ENCODE measurements at regions not wholly inside any gene's neighbourhood (a gene's known extent, or its start where the extent isn't known, plus 50 kb on each side); places are given as distances from the start of the nearest gene placed in this dataset.

DNA sequence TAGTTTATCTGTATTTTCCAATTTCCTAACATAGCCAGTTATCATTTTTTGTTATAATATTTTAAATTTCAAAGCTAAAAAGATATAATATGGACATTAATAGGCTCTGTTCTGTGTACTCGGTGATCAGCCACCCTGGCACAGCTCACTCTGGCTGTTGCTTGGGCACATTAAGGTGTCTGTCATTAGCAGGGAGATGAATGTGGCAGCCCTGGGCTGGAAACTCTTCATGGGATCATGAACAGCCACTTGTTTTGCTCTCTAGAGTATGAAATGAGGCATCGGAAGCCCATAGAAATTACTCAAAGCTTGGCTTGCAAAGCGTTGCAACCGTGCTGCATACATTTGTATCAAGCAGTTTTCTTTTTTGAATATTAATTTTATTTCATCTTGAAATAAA, 233.2 kb downstream of the DACT1 start:
- Mint-ChIP-seq H3K36me3 (ENCODE audit: low read depth) (no peaks in the 10 kb centered on the region), H3K9me3 (no peaks in the 10 kb centered on the region), H3K27ac (no peak overlapping the region), H3K4me1 (ENCODE audit: low read depth) (peaks cover 20% of the 10 kb centered on the region), H3K27me3 (ENCODE audit: insufficient read depth) (peaks cover 3% of the 10 kb centered on the region; the same call in 1 of the 2 replicates), H3K4me3 (no peak overlapping the region)
- TF ChIP-seq, protein P1, sequence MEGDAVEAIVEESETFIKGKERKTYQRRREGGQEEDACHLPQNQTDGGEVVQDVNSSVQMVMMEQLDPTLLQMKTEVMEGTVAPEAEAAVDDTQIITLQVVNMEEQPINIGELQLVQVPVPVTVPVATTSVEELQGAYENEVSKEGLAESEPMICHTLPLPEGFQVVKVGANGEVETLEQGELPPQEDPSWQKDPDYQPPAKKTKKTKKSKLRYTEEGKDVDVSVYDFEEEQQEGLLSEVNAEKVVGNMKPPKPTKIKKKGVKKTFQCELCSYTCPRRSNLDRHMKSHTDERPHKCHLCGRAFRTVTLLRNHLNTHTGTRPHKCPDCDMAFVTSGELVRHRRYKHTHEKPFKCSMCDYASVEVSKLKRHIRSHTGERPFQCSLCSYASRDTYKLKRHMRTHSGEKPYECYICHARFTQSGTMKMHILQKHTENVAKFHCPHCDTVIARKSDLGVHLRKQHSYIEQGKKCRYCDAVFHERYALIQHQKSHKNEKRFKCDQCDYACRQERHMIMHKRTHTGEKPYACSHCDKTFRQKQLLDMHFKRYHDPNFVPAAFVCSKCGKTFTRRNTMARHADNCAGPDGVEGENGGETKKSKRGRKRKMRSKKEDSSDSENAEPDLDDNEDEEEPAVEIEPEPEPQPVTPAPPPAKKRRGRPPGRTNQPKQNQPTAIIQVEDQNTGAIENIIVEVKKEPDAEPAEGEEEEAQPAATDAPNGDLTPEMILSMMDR (IDR thresholded peaks at IDR 0.05) = no peak
- DNase-seq = no peak

DNA sequence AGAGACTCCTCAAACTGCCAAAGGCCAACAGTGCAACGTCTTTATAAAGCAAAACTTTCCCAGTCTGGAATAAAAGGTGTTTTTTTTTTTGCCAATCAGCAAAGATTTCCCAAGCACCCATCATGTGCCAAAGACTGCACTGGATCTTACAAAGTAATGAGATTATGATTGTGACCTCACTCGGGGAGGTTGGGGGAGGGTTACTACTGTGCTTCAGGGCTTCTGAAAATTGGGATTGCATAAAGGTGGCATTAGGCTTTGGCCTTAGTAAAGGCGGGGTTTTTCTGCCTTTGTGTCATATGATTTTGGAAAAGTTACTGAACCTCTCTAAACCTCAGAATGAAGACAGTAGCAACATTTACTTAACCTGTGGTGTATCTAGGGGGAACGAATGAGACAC, 233.8 kb downstream of the DACT1 start:
- peaks cover 14% of the 10 kb centered on the region for H3K4me1 Mint-ChIP-seq (ENCODE audit: low read depth)
- no peaks in the 10 kb centered on the region for H3K36me3 Mint-ChIP-seq (ENCODE audit: low read depth)
- DNase-seq = no peak
- no peaks in the 10 kb centered on the region for H3K9me3 Mint-ChIP-seq
- H3K27me3 Mint-ChIP-seq (ENCODE audit: insufficient read depth) = no peaks in the 10 kb centered on the region; the same call in 1 of the 2 replicates
- H3K27ac Mint-ChIP-seq = no peak overlapping the region
- TF ChIP-seq, protein P1 (IDR thresholded peaks at IDR 0.05) = no peak
- H3K4me3 Mint-ChIP-seq = no peak overlapping the region

DNA sequence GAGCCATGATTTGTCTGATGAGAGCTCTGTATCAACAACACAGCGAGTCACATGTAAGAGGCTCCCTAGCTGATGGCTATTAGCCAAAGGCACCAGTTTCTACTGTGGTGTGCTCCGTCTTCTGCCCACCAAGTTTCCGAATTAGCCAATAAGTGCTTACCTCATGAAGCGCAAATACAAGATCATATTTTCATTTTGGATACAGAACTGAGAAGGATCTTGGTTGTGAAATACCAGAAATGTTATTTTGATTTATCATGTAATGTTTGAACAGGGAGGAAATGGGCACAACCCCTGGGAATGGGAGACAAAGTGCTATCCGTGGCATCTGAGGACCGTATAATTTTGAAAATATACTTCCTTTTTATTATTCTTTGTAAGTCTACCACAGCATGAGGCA, 234.3 kb downstream of the DACT1 start:
- H3K27ac Mint-ChIP-seq = no peak overlapping the region
- TF ChIP-seq, protein P1 (IDR thresholded peaks at IDR 0.05) = no peak
- H3K36me3 Mint-ChIP-seq (ENCODE audit: low read depth) = no peaks in the 10 kb centered on the region
- H3K4me1 Mint-ChIP-seq (ENCODE audit: low read depth) = peaks cover 12% of the 10 kb centered on the region; the same call in 1 of the 2 replicates
- H3K27me3 Mint-ChIP-seq (ENCODE audit: insufficient read depth) = no peaks in the 10 kb centered on the region; the same call in 1 of the 2 replicates
- DNase-seq = no peak
- no peaks in the 10 kb centered on the region for H3K9me3 Mint-ChIP-seq
- H3K4me3 Mint-ChIP-seq = no peak overlapping the region

DNA sequence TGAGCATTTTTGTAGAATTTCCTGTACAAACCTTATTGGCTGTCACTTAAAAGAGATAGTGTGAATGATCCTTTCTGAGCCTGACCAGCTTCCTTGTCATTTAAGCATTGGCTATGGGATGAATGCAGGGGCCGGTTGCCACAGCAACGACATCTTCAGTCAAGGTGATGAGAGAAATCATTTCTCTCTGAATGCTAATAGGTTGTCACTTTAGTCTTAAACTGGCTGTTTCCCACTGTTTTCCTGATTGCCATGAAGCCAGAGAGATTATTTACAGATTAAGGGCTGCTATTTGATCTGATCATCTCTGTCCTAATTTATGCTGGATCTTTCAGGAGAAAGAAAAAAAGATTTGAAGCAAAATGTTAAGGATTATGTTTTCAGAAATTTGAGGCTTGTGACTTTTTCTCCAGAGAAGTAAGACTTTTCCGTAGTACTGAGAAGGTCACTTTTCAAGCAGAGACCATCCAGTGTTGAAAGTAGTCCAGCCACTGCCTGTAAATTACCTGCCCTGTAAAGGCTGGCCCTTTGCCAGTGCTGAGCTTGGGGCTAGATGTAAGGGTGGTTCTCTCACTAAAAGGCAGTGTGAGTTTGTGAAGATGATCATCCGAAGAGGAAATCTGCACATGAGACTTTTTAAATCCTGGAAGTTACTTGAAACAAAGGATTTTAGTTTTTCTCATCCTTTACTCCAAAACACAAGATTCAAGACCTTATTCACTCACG, 235.6 kb downstream of the DACT1 start:
- H3K4me1 Mint-ChIP-seq (ENCODE audit: low read depth) = peaks cover 12% of the 10 kb centered on the region; the same call in 1 of the 2 replicates
- DNase-seq = no peak
- no peak overlapping the region for H3K4me3 Mint-ChIP-seq
- H3K9me3 Mint-ChIP-seq = no peaks in the 10 kb centered on the region
- no peaks in the 10 kb centered on the region for H3K36me3 Mint-ChIP-seq (ENCODE audit: low read depth)
- no peak overlapping the region for H3K27ac Mint-ChIP-seq
- TF ChIP-seq, protein P1 (IDR thresholded peaks at IDR 0.05) = no peak
- H3K27me3 Mint-ChIP-seq (ENCODE audit: insufficient read depth) = no peaks in the 10 kb centered on the region; the same call in 1 of the 2 replicates

DNA sequence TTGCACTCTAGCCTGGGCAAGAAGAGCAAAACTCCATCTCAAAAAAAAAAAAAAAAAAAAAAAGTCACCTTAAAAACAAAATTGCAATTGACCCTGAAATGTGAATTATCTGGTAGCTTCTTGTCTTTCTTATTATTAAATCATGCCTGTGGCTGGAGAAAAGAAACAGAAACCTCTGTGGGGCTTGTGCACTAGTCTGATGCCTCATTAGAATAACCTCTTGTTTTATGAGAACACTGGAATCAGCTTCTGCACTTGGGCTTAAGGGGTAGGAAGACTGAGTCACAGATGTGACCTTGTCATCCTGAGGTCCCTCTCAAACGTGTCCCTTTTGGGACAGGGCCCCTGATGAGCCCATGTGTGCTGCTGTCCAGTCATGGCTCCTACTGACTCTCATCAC, 237.9 kb downstream of the DACT1 start:
- peaks cover 12% of the 10 kb centered on the region; the same call in 1 of the 2 replicates for H3K4me1 Mint-ChIP-seq (ENCODE audit: low read depth)
- H3K27ac Mint-ChIP-seq = no peak overlapping the region
- H3K9me3 Mint-ChIP-seq = no peaks in the 10 kb centered on the region
- TF ChIP-seq, protein P1 (IDR thresholded peaks at IDR 0.05) = no peak
- DNase-seq = no peak
- no peaks in the 10 kb centered on the region; the same call in 1 of the 2 replicates for H3K27me3 Mint-ChIP-seq (ENCODE audit: insufficient read depth)
- no peak overlapping the region for H3K4me3 Mint-ChIP-seq
- no peaks in the 10 kb centered on the region for H3K36me3 Mint-ChIP-seq (ENCODE audit: low read depth)
